H9 (cell line): ENCODE measurements at regions not wholly inside any gene's neighbourhood (a gene's known extent, or its start where the extent isn't known, plus 50 kb on each side); places are given as distances from the start of the nearest gene placed in this dataset.
"Not testable (repeated sequence)": the region's sequence is repeated elsewhere in the genome, so short reads cannot be mapped to it uniquely, and the experiment has no call there.

Experiments used
- DNase-seq: peaks from one replicate; pipeline ENCODE4 v3.0.0-alpha.2; 2017
- H2AFZ ChIP-seq: one replicate; pipeline ENCODE4 v1.6.1; 2013; ENCODE audit warnings: mild to moderate bottlenecking, low read length, control low read depth, moderate library complexity
- H2AK5ac ChIP-seq: 2 replicates; pipeline ENCODE4 v1.6.1; 2013; ENCODE audit warnings: low read length, control low read depth, mixed read lengths; ENCODE audit not compliant: insufficient read length
- H2BK120ac ChIP-seq: one replicate; pipeline ENCODE4 v1.6.1; 2013; ENCODE audit warnings: low read depth, mild to moderate bottlenecking, low read length, control low read depth, inconsistent platforms; ENCODE audit not compliant: poor library complexity, severe bottlenecking
- H2BK12ac ChIP-seq: 2 replicates; pipeline ENCODE4 v1.6.1; 2013; ENCODE audit warnings: low read length, control low read depth, mixed read lengths, low read depth; ENCODE audit not compliant: insufficient read length
- H2BK15ac ChIP-seq: 2 replicates; pipeline ENCODE4 v1.6.1; 2013; ENCODE audit warnings: low read depth, low read length, control low read depth
- H2BK20ac ChIP-seq: one replicate; pipeline ENCODE4 v1.6.1; 2013; ENCODE audit warnings: low read depth, mild to moderate bottlenecking, low read length, control low read depth, inconsistent platforms; ENCODE audit not compliant: poor library complexity, severe bottlenecking
- H2BK5ac ChIP-seq: 2 replicates; pipeline ENCODE4 v1.6.1; 2013; ENCODE audit warnings: low read length, control low read depth, mixed read lengths; ENCODE audit not compliant: insufficient read length
- H3K14ac ChIP-seq: 2 replicates; pipeline ENCODE4 v1.6.1; 2013; ENCODE audit warnings: low read length, control low read depth; ENCODE audit not compliant: insufficient read depth
- H3K18ac ChIP-seq: 2 replicates; pipeline ENCODE4 v1.6.1; 2013; ENCODE audit warnings: low read depth, mild to moderate bottlenecking, mixed read lengths, low read length, control low read depth; ENCODE audit not compliant: insufficient read length
- H3K23ac ChIP-seq: 2 replicates; pipeline ENCODE4 v1.6.1; 2013; ENCODE audit warnings: low read length, control low read depth, mixed read lengths, low read depth; ENCODE audit not compliant: insufficient read length
- H3K23me2 ChIP-seq: 2 replicates; pipeline ENCODE4 v1.6.1; 2013; ENCODE audit warnings: low read depth, mild to moderate bottlenecking, mixed read lengths, low read length, control low read depth; ENCODE audit not compliant: insufficient read length, poor library complexity, severe bottlenecking
- H3K27ac ChIP-seq: 2 replicates; pipeline ENCODE4 v1.5.1; 2013; ENCODE audit warnings: low read length, control low read depth, mixed read lengths, low read depth; ENCODE audit not compliant: insufficient read length
- H3K27me3 ChIP-seq: 2 replicates; pipeline ENCODE4 v1.6.1; 2013; ENCODE audit warnings: low read length, control low read depth, inconsistent platforms; ENCODE audit not compliant: insufficient read depth
- H3K4ac ChIP-seq: 2 replicates; pipeline ENCODE4 v1.6.1; 2013; ENCODE audit warnings: low read depth, mild to moderate bottlenecking, control low read depth, inconsistent platforms, low read length, moderate library complexity
- H3K4me1 ChIP-seq: 2 replicates; pipeline ENCODE4 v1.6.1; 2013; ENCODE audit warnings: low read length, control low read depth, inconsistent platforms; ENCODE audit not compliant: insufficient read depth
- H3K4me2 ChIP-seq: 2 replicates; pipeline ENCODE4 v1.6.1; 2013; ENCODE audit warnings: low read length, control low read depth, mixed read lengths; ENCODE audit not compliant: insufficient read length, insufficient read depth
- H3K56ac ChIP-seq: 2 replicates; pipeline ENCODE4 v1.6.1; 2013; ENCODE audit warnings: low read depth, mild to moderate bottlenecking, mixed read lengths, low read length, control low read depth; ENCODE audit not compliant: insufficient read length
- H3K79me1 ChIP-seq: 2 replicates; pipeline ENCODE4 v1.6.1; 2013; ENCODE audit warnings: low read depth, mild to moderate bottlenecking, moderate library complexity, low read length, control low read depth, inconsistent platforms; ENCODE audit not compliant: insufficient read depth, poor library complexity, severe bottlenecking
- H3K79me2 ChIP-seq: 2 replicates; pipeline ENCODE4 v1.6.1; 2013; ENCODE audit warnings: low read length, control low read depth, inconsistent platforms; ENCODE audit not compliant: insufficient read depth
- H3K9ac ChIP-seq: 2 replicates; pipeline ENCODE4 v1.6.1; 2013; ENCODE audit warnings: low read length, control low read depth, mixed read lengths; ENCODE audit not compliant: insufficient read length; ENCODE audit errors: extremely low read depth
- H3K9me3 ChIP-seq: one replicate; pipeline ENCODE4 v1.6.1; 2013; ENCODE audit warnings: low read depth, low read length, inconsistent platforms; ENCODE audit not compliant: control insufficient read depth
- H3T11ph ChIP-seq: one replicate; pipeline ENCODE4 v1.6.1; 2013; ENCODE audit warnings: mild to moderate bottlenecking, low read length, control low read depth, inconsistent platforms
- H4K20me1 ChIP-seq: one replicate; pipeline ENCODE4 v1.6.1; 2013; ENCODE audit not compliant: control insufficient read depth, insufficient read length, insufficient read depth
- H4K5ac ChIP-seq: 2 replicates; pipeline ENCODE4 v1.6.1; 2013; ENCODE audit warnings: low read depth, mild to moderate bottlenecking, mixed read lengths, low read length, control low read depth; ENCODE audit not compliant: insufficient read length
- H4K8ac ChIP-seq: replicated peaks from 2 replicates; pipeline ENCODE4 v1.6.1; 2013; ENCODE audit warnings: low read length, control low read depth, mixed read lengths, low read depth; ENCODE audit not compliant: insufficient read length
- H4K91ac ChIP-seq: 2 replicates; pipeline ENCODE4 v1.6.1; 2013; ENCODE audit warnings: low read depth, mild to moderate bottlenecking, moderate library complexity, mixed read lengths, low read length, control low read depth; ENCODE audit not compliant: insufficient read length
- H3K27ac Mint-ChIP-seq, 3 experiments: 2 replicates in 2 of 3; 3 replicates in 1 of 3; pipeline ENCODE4 v1.8.0; 2020 to 2021; ENCODE audit warnings: mixed read lengths in 3 of 3, mild to moderate bottlenecking in 1 of 3, moderate library complexity in 1 of 3
- H3K27me3 Mint-ChIP-seq: 2 replicates; pipeline ENCODE4 v1.8.0; 2021; ENCODE audit warnings: low read depth, mild to moderate bottlenecking, moderate library complexity, mixed read lengths
- H3K36me3 Mint-ChIP-seq, 3 experiments: 2 replicates in 2 of 3; 3 replicates in 1 of 3; pipeline ENCODE4 v1.8.0; 2020 to 2021; ENCODE audit warnings: low read depth in 3 of 3, mixed read lengths in 3 of 3; ENCODE audit not compliant: insufficient read depth in 1 of 3
- H3K4me1 Mint-ChIP-seq, 2 experiments: 2 replicates each; pipeline ENCODE4 v1.8.0; 2020; ENCODE audit warnings: mixed read lengths in 2 of 2
- H3K4me3 Mint-ChIP-seq, 2 experiments: 2 replicates in 1 of 2; 3 replicates in 1 of 2; pipeline ENCODE4 v1.8.0; 2020 to 2021; ENCODE audit warnings: mild to moderate bottlenecking in 2 of 2, mixed read lengths in 2 of 2, moderate library complexity in 1 of 2
- H3K9me3 Mint-ChIP-seq, 2 experiments: 2 replicates in 1 of 2; 3 replicates in 1 of 2; pipeline ENCODE4 v1.8.0; 2020; ENCODE audit warnings: mild to moderate bottlenecking in 2 of 2, mixed read lengths in 2 of 2, moderate library complexity in 1 of 2
- CTCF ChIP-seq: fragments of 200-600 bp; sonication (generic); conservative IDR thresholded peaks from 3 replicates; pipeline ENCODE4 v1.8.0; 2021; ENCODE audit warnings: antibody characterized with exemption, mild to moderate bottlenecking
- WGBS: extraction: QIAGEN DNeasy Blood & Tissue Kit; methylation state at CpG from one replicate; pipeline ENCODE4 v1.1.7; 2013; ENCODE audit warnings: missing lambda C conversion rate, low lambda C conversion rate, mixed read lengths; ENCODE audit not compliant: insufficient read length; ENCODE audit errors: extremely low coverage; 5-methylcytosine and 5-hydroxymethylcytosine counted together

GRCh38 chr11:39628311-39628710 is 1831.1 kb downstream of the LRRC4C start:
- Histone ChIP-seq H3K79me2 (no peaks in the 10 kb centered on the region), H2BK15ac (no peak overlapping the region), H2BK5ac (no peak overlapping the region), H2AFZ (no peak overlapping the region), H2BK120ac (no peak overlapping the region), H3K27me3 (no peaks in the 10 kb centered on the region), H3K23me2 (no peaks in the 10 kb centered on the region), H4K20me1 (no peaks in the 10 kb centered on the region), H3K9ac (no peak overlapping the region), H3K4ac (no peak overlapping the region), H2BK12ac (no peak overlapping the region), H3K9me3 (no peaks in the 10 kb centered on the region), H2AK5ac (no peak overlapping the region), H4K5ac (no peak overlapping the region), H3K56ac (no peak overlapping the region), H3K4me2 (no peak overlapping the region), H2BK20ac (no peak overlapping the region), H3K4me1 (no peaks in the 10 kb centered on the region), H3K23ac (no peak overlapping the region), H3K14ac (no peak overlapping the region), H4K8ac (no peak overlapping the region), H3K18ac (no peak overlapping the region), H4K91ac (no peak overlapping the region), H3K79me1 (no peaks in the 10 kb centered on the region), H3K27ac (no peak overlapping the region), H3T11ph (no peak overlapping the region)
- DNase-seq = no peak
- no peaks in the 10 kb centered on the region for H3K4me1 Mint-ChIP-seq
- H3K36me3 Mint-ChIP-seq = no peaks in the 10 kb centered on the region
- no peaks in the 10 kb centered on the region for H3K9me3 Mint-ChIP-seq
- no peaks in the 10 kb centered on the region for H3K27me3 Mint-ChIP-seq
- no peak for TF ChIP-seq CTCF
- H3K27ac Mint-ChIP-seq = no peak overlapping the region
- no CpG with 5 or more reads among the region's 2 CpGs for whole genome bisulfite sequencing
- no peak overlapping the region for H3K4me3 Mint-ChIP-seq

- H4K8ac ChIP-seq, H3K4me3 Mint-ChIP-seq, H3K9ac ChIP-seq, H2AK5ac ChIP-seq, H3K14ac ChIP-seq, H2BK15ac ChIP-seq, H4K20me1 ChIP-seq, H3K4me1 Mint-ChIP-seq, H3K23me2 ChIP-seq, H3K4me2 ChIP-seq, H3K4me1 ChIP-seq, H2BK12ac ChIP-seq, H4K91ac ChIP-seq, H3K27me3 Mint-ChIP-seq, H3K27me3 ChIP-seq, H3K4ac ChIP-seq, H3K23ac ChIP-seq, H3T11ph ChIP-seq, H2BK5ac ChIP-seq, H3K18ac ChIP-seq, H2AFZ ChIP-seq, H3K9me3 ChIP-seq, H2BK20ac ChIP-seq, H3K9me3 Mint-ChIP-seq, H3K27ac ChIP-seq, H4K5ac ChIP-seq, H3K56ac ChIP-seq, DNase-seq, H3K27ac Mint-ChIP-seq, H3K79me1 ChIP-seq, H3K79me2 ChIP-seq, H3K36me3 Mint-ChIP-seq, H2BK120ac ChIP-seq: not testable (repeated sequence)
- no CpG with 5 or more reads among the region's 3 CpGs for WGBS
Measured at GRCh38 chr11:39620309-39620708, 1839.1 kb downstream of the LRRC4C start.
